ENCODE measurements at regions not wholly inside any gene's neighbourhood (a gene's known extent, or its start where the extent isn't known, plus 50 kb on each side); places are given as distances from the start of the nearest gene placed in this dataset.

GRCh38 chr13:82291852-82292251 is 1590.4 kb downstream of the SLITRK1 start:
- H3K27me3 ChIP-seq (ENCODE audit: insufficient read depth, poor library complexity, severe bottlenecking), result no peaks in the 10 kb centered on the region
- DNase-seq (ENCODE audit: low spot score) (no peak), ATAC-seq (ENCODE audit: low read depth) (no peak)
- no peaks in the 10 kb centered on the region for H3K4me1 ChIP-seq (ENCODE audit: insufficient read depth, poor library complexity, severe bottlenecking)
- no peak overlapping the region for H3K27ac ChIP-seq (ENCODE audit: poor library complexity, severe bottlenecking)
- no peaks in the 10 kb centered on the region for H3K9me3 ChIP-seq (ENCODE audit: severe bottlenecking)
- no peak overlapping the region for H3K4me3 ChIP-seq (ENCODE audit: severe bottlenecking)
- TF ChIP-seq, protein P1, sequence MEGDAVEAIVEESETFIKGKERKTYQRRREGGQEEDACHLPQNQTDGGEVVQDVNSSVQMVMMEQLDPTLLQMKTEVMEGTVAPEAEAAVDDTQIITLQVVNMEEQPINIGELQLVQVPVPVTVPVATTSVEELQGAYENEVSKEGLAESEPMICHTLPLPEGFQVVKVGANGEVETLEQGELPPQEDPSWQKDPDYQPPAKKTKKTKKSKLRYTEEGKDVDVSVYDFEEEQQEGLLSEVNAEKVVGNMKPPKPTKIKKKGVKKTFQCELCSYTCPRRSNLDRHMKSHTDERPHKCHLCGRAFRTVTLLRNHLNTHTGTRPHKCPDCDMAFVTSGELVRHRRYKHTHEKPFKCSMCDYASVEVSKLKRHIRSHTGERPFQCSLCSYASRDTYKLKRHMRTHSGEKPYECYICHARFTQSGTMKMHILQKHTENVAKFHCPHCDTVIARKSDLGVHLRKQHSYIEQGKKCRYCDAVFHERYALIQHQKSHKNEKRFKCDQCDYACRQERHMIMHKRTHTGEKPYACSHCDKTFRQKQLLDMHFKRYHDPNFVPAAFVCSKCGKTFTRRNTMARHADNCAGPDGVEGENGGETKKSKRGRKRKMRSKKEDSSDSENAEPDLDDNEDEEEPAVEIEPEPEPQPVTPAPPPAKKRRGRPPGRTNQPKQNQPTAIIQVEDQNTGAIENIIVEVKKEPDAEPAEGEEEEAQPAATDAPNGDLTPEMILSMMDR (IDR thresholded peaks at IDR 0.05; ENCODE audit: poor library complexity, severe bottlenecking), result no peak
- H3K36me3 ChIP-seq (ENCODE audit: low read depth), result no peaks in the 10 kb centered on the region

DNA sequence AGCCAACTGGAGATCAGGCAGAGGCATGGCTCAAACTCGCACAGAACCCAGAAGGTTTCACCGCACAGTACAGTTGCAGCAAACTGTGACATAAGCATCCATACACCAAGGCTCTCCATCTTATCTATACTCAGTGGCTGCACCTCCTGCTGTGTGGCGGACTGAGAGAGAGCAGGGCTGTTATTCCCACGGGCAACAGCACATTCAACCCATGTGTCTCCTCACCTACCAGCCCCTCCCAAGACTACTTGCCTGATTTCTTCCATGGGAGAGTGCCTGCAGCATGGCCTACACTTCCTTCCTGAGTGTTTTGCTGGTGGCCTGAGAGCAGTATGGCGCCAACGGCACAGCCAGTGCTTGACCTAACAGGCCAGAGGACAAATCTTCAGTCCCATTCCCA is 1606.6 kb downstream of the SLITRK1 start:
- H3K4me1 ChIP-seq (ENCODE audit: insufficient read depth, poor library complexity, severe bottlenecking), result no peaks in the 10 kb centered on the region
- DNase-seq (ENCODE audit: low spot score), result no peak
- TF ChIP-seq, protein P1 (IDR thresholded peaks at IDR 0.05; ENCODE audit: poor library complexity, severe bottlenecking), result no peak
- no peaks in the 10 kb centered on the region for H3K36me3 ChIP-seq (ENCODE audit: low read depth)
- no peak overlapping the region for H3K4me3 ChIP-seq (ENCODE audit: severe bottlenecking)
- H3K9me3 ChIP-seq (ENCODE audit: severe bottlenecking), result no peaks in the 10 kb centered on the region
- ATAC-seq (ENCODE audit: low read depth), result no peak
- H3K27ac ChIP-seq (ENCODE audit: poor library complexity, severe bottlenecking), result no peak overlapping the region
- no peaks in the 10 kb centered on the region for H3K27me3 ChIP-seq (ENCODE audit: insufficient read depth, poor library complexity, severe bottlenecking)

DNA sequence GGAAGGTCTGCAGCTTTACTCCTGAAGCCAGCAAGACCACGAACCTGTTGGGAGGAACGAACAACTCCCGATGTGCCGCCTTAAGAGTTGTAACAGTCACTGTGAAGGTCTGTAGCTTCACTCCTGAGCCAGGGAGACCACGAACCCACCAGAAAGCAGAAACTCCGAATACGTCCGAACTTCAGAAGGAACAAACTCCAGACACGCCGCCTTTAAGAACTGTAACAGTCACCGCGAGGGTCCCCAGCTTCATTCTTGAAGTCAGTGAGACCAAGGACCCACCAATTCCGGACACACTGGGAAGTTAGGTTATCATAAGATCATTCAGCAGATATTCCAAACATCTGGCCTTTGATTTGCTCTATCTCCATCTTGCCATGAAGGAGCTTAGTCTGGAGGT is 1623.0 kb downstream of the SLITRK1 start:
- H3K27me3 ChIP-seq (ENCODE audit: insufficient read depth, poor library complexity, severe bottlenecking), result no peaks in the 10 kb centered on the region
- TF ChIP-seq, protein P1 (IDR thresholded peaks at IDR 0.05; ENCODE audit: poor library complexity, severe bottlenecking), result no peak
- DNase-seq (ENCODE audit: low spot score) (no peak), ATAC-seq (ENCODE audit: low read depth) (no peak)
- no peaks in the 10 kb centered on the region for H3K9me3 ChIP-seq (ENCODE audit: severe bottlenecking)
- H3K4me3 ChIP-seq (ENCODE audit: severe bottlenecking), result no peak overlapping the region
- H3K27ac ChIP-seq (ENCODE audit: poor library complexity, severe bottlenecking), result no peak overlapping the region
- no peaks in the 10 kb centered on the region for H3K36me3 ChIP-seq (ENCODE audit: low read depth)
- no peaks in the 10 kb centered on the region for H3K4me1 ChIP-seq (ENCODE audit: insufficient read depth, poor library complexity, severe bottlenecking)

DNA sequence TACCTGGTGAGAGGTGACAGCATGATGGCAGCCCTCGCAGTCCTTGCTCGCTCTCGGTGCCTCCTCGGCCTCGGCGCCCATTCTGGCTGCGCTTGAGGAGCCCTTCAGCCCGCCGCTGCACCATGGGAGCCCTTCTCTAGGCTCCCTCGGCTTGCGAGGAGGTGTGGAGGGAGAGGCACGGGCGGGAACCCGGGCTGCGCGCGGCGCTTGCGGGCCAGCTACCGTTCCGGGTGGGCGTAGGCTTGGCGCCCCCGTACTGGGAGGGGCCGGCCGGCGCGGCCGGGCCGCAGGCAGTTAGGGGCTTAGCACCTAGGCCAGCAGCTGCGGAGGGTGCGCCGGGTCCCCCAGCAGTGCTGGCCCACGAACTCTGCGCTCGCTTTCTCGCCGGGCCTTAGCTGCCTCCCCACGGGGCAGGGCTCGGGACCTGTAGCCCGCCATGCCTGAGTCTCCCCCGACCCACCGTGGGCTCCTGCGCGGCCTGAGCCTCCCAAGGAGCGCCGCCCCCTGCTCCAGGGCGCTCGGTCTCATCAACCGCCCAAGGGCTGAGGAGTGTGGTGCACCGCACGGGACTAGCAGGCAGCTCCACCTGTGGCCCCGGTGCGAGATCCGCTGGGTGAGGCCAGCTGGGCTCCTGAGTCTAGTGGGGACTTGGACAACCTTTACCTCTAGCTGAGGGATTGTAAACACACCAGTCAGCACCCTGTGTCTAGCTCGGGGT is 1624.3 kb downstream of the SLITRK1 start:
- no peaks in the 10 kb centered on the region for H3K27me3 ChIP-seq (ENCODE audit: insufficient read depth, poor library complexity, severe bottlenecking)
- ATAC-seq (ENCODE audit: low read depth) (no peak), DNase-seq (ENCODE audit: low spot score) (no peak)
- H3K36me3 ChIP-seq (ENCODE audit: low read depth), result no peaks in the 10 kb centered on the region
- no peak overlapping the region for H3K27ac ChIP-seq (ENCODE audit: poor library complexity, severe bottlenecking)
- no peak overlapping the region for H3K4me3 ChIP-seq (ENCODE audit: severe bottlenecking)
- H3K4me1 ChIP-seq (ENCODE audit: insufficient read depth, poor library complexity, severe bottlenecking), result no peaks in the 10 kb centered on the region
- H3K9me3 ChIP-seq (ENCODE audit: severe bottlenecking), result no peaks in the 10 kb centered on the region
- TF ChIP-seq, protein P1 (IDR thresholded peaks at IDR 0.05; ENCODE audit: poor library complexity, severe bottlenecking), result no peak

DNA sequence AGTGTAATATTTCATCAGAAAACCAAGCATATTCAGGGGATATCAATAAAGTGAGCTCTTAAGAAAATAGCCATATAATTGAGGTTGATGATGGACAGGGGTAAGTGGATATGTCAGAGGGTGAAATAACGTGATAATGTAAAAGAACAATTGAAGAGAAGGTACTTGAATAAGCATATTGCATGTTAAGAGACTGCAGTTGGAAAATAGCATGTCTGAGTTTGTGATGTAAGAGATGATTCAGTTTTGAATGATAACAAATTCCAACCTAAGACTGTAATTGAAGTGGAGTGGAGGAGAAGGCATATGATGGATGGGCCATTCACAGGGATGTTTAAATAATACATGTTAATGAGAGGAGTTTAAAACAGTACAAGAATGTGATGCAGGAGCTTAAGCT is 1633.5 kb downstream of the SLITRK1 start:
- Histone ChIP-seq H3K36me3 (ENCODE audit: low read depth) (no peaks in the 10 kb centered on the region), H3K9me3 (ENCODE audit: severe bottlenecking) (no peaks in the 10 kb centered on the region), H3K4me1 (ENCODE audit: insufficient read depth, poor library complexity, severe bottlenecking) (no peaks in the 10 kb centered on the region), H3K27ac (ENCODE audit: poor library complexity, severe bottlenecking) (no peak overlapping the region), H3K4me3 (ENCODE audit: severe bottlenecking) (no peak overlapping the region), H3K27me3 (ENCODE audit: insufficient read depth, poor library complexity, severe bottlenecking) (no peaks in the 10 kb centered on the region)
- ATAC-seq (ENCODE audit: low read depth) (no peak), DNase-seq (ENCODE audit: low spot score) (no peak)
- TF ChIP-seq, protein P1 (IDR thresholded peaks at IDR 0.05; ENCODE audit: poor library complexity, severe bottlenecking), result no peak
